ENCODE measurements at regions not wholly inside any gene's neighbourhood (a gene's known extent, or its start where the extent isn't known, plus 50 kb on each side); places are given as distances from the start of the nearest gene placed in this dataset.
"Not testable (repeated sequence)": the region's sequence is repeated elsewhere in the genome, so short reads cannot be mapped to it uniquely, and the experiment has no call there.

DNA sequence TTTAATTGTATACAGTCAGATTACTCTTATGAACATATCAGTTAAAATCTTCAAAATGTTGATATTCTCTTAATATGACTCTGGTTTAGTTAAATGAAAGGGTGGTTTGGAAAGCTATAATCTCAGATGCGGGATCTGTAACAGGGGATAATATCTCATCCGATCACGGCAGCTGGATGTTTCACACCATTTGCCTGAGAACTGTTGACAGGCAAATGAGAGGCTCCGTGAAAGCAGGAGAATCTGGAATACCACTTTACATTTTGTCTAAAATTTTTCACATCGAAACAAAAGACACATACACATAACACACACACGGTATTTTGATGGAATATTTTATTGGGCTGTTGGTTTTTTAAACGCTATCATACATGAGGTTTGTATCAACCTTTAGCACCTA is 518.6 kb upstream of the SLC39A10 start:
- POLR2A ChIA-PET, result no interaction called here
- no peak overlapping the region for H3K27ac ChIP-seq (ENCODE audit: low read depth, low read length)
- no peak overlapping the region for H3K4me3 Mint-ChIP-seq

DNA sequence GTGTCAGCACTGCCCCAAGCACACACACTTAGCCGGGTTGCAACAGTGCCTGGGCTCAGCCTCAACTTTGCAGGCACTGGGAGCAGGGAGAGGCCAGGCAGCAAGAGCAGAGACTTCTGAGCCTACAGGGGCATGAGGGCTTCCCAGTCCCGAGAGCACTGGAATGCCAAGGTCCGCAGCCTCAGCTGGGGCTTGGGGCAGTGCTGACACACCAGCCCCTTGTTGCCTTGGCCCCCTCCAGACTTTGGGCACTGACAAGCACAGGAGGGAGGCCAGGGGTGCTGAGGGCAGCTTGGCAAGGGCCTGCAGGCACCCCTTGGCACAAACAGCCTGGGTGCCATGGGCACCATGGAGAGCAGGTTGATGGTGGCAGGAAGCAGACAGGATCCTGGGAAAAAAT is 531.1 kb upstream of the SLC39A10 start:
- H3K36me3 ChIP-seq (ENCODE audit: insufficient read depth, low read length); H3K4me1 Mint-ChIP-seq; H3K4me3 Mint-ChIP-seq; H3K4me3 ChIP-seq (ENCODE audit: low read length); H3K27me3 Mint-ChIP-seq; H3K9me3 ChIP-seq (ENCODE audit: low read length); H3K27ac Mint-ChIP-seq; H3K36me3 Mint-ChIP-seq; H3K27me3 ChIP-seq (ENCODE audit: insufficient read depth, low read length, poor library complexity, severe bottlenecking); H3K9me3 Mint-ChIP-seq; POLR2A ChIA-PET; CTCF ChIA-PET; H3K27ac ChIP-seq (ENCODE audit: low read depth, low read length); H3K4me1 ChIP-seq (ENCODE audit: insufficient read depth, low read length); DNase-seq: not testable (repeated sequence)

More for the DNA sequence above, 518.6 kb upstream of the SLC39A10 start:
- Mint-ChIP-seq H3K27ac (no peak overlapping the region), H3K27me3 (peaks cover 0 to 16% of the 10 kb centered on the region in 2 donors), H3K4me1 (no peaks in the 10 kb centered on the region), H3K36me3 (no peaks in the 10 kb centered on the region), H3K9me3 (no peaks in the 10 kb centered on the region)
- H3K27me3 ChIP-seq (ENCODE audit: insufficient read depth, low read length, poor library complexity, severe bottlenecking), result no peaks in the 10 kb centered on the region
- no peaks in the 10 kb centered on the region for H3K4me1 ChIP-seq (ENCODE audit: insufficient read depth, low read length)
- H3K4me3 ChIP-seq (ENCODE audit: low read length), result no peak overlapping the region
- no peak for DNase-seq
- H3K9me3 ChIP-seq (ENCODE audit: low read length), result no peaks in the 10 kb centered on the region
- no peaks in the 10 kb centered on the region for H3K36me3 ChIP-seq (ENCODE audit: insufficient read depth, low read length)
- CTCF ChIA-PET, result no interaction called here

DNA sequence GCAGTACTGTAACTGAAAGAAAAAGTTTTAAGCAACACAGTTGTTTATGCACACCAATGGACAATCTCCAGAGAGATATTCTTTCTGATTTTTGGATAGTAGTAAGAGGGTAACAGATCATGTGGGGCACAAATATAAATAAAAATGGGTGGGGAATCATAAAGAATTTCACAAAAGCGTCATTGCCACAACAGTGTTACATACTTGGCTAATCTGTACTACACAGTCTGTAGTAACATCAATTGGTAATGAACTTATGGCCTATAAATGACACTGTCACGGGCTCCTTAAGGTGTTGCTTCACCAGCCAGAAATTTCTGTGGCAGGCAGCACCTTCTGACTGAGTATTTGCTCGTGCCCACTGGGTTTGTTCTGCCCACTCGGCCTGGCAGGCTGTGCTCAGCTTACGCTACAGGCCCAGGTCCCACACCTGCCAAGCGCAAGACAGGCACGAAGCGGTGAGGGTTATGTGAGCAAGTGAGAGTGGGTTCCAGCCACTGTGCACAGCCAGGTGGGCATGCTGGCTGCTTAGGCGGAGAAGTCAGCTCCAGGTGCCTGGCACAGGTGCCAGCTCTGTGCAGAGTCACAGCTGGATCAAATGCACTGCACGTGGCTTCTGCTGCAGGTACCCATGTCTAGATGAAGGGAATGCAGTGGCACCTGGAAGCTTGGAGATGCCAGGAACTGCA is 532.5 kb upstream of the SLC39A10 start:
- no peak overlapping the region for H3K4me3 ChIP-seq (ENCODE audit: low read length)
- no peaks in the 10 kb centered on the region for H3K36me3 Mint-ChIP-seq

DNA sequence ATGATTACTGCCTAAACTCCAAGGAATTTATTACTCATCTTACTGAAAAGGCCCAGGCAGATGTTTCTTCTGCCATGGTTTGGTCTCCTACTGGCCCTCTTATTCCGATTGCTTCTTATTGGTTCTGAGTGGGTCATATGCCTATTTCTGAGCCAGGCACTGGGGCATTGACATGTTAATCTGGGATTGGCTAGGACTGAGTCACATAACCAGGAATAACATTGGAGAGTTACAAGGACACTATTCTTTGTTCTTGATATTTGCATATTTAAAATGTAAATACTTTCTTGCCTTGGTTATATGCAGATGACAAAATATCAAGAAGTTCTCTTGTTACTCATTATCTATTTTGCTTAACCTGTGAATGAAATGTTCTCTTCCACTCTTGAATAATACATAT is 534.4 kb upstream of the SLC39A10 start:
- Mint-ChIP-seq H3K27ac (no peak overlapping the region), H3K36me3 (no peaks in the 10 kb centered on the region), H3K4me1 (no peaks in the 10 kb centered on the region), H3K4me3 (no peak overlapping the region), H3K27me3 (peaks cover 0 to 3% of the 10 kb centered on the region in 2 donors), H3K9me3 (no peaks in the 10 kb centered on the region)
- no peak for DNase-seq
- H3K9me3 ChIP-seq (ENCODE audit: low read length), result no peaks in the 10 kb centered on the region
- H3K27ac ChIP-seq (ENCODE audit: low read depth, low read length), result no peak overlapping the region
- POLR2A ChIA-PET, result no interaction called here
- H3K36me3 ChIP-seq (ENCODE audit: insufficient read depth, low read length), result no peaks in the 10 kb centered on the region
- no peak overlapping the region for H3K4me3 ChIP-seq (ENCODE audit: low read length)
- H3K4me1 ChIP-seq (ENCODE audit: insufficient read depth, low read length), result no peaks in the 10 kb centered on the region
- CTCF ChIA-PET, result no interaction called here
- H3K27me3 ChIP-seq (ENCODE audit: insufficient read depth, low read length, poor library complexity, severe bottlenecking), result no peaks in the 10 kb centered on the region

More for the DNA sequence above, 532.5 kb upstream of the SLC39A10 start:
- H3K4me1 ChIP-seq (ENCODE audit: insufficient read depth, low read length), result no peaks in the 10 kb centered on the region
- peaks cover 0 to 3% of the 10 kb centered on the region in 2 donors for H3K27me3 Mint-ChIP-seq
- DNase-seq, result no peak
- no peaks in the 10 kb centered on the region for H3K36me3 ChIP-seq (ENCODE audit: insufficient read depth, low read length)
- POLR2A ChIA-PET, result no interaction called here
- no peaks in the 10 kb centered on the region for H3K9me3 Mint-ChIP-seq
- H3K9me3 ChIP-seq (ENCODE audit: low read length), result no peaks in the 10 kb centered on the region
- H3K27ac ChIP-seq (ENCODE audit: low read depth, low read length), result no peak overlapping the region
- H3K4me1 Mint-ChIP-seq, result no peaks in the 10 kb centered on the region
- no peak overlapping the region for H3K4me3 Mint-ChIP-seq
- CTCF ChIA-PET, result no interaction called here
- H3K27ac Mint-ChIP-seq, result no peak overlapping the region
- H3K27me3 ChIP-seq (ENCODE audit: insufficient read depth, low read length, poor library complexity, severe bottlenecking), result no peaks in the 10 kb centered on the region

DNA sequence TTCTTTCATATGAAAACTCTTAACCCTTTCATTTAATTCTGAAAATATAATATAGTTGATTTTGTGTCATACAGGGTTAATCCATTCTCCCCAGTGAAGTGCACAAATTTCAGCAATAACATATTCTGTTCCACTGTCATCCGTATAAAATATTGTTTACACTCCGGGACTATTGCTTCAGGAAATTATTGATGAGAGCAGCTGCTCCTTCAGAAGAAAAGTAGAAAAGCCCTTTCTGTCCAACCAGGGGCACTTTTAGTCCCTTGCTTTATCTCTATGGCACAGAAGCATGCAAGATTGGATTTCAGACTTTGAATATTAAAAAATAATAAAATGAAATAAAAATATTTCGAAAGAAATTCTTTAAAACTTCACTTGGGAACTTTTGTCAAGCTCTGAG is 535.7 kb upstream of the SLC39A10 start:
- H3K27ac Mint-ChIP-seq, result no peak overlapping the region
- Histone ChIP-seq H3K9me3 (ENCODE audit: low read length) (no peaks in the 10 kb centered on the region), H3K4me1 (ENCODE audit: insufficient read depth, low read length) (no peaks in the 10 kb centered on the region), H3K36me3 (ENCODE audit: insufficient read depth, low read length) (no peaks in the 10 kb centered on the region), H3K4me3 (ENCODE audit: low read length) (no peak overlapping the region), H3K27ac (ENCODE audit: low read depth, low read length) (no peak overlapping the region), H3K27me3 (ENCODE audit: insufficient read depth, low read length, poor library complexity, severe bottlenecking) (no peaks in the 10 kb centered on the region)
- POLR2A ChIA-PET, result no interaction called here
- no peak overlapping the region for H3K4me3 Mint-ChIP-seq
- H3K36me3 Mint-ChIP-seq, result no peaks in the 10 kb centered on the region
- CTCF ChIA-PET, result no interaction called here
- H3K4me1 Mint-ChIP-seq, result no peaks in the 10 kb centered on the region
- peaks cover 0 to 3% of the 10 kb centered on the region in 2 donors for H3K27me3 Mint-ChIP-seq
- DNase-seq, result no peak
- H3K9me3 Mint-ChIP-seq, result no peaks in the 10 kb centered on the region

DNA sequence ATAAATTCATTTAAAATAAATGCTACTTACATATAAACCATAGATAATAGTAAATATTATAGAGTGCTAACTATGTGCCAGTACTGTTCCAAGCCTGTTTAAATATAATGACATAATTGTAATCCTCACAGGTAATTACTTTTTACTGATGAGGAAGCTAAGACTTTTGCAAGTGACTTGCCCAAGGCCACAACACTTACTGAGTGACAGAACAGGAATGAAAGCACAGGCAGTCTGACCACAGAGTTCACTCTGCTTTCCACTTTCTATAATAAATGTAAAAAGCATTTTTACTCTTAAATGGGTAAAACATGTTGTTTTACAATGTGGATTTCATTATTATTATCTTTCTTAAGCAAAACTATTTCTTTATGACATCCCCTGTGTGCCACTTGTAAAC is 537.8 kb upstream of the SLC39A10 start:
- no peaks in the 10 kb centered on the region for H3K36me3 Mint-ChIP-seq
- H3K4me3 ChIP-seq (ENCODE audit: low read length), result no peak overlapping the region
- no peak overlapping the region for H3K4me3 Mint-ChIP-seq
- no peaks in the 10 kb centered on the region for H3K36me3 ChIP-seq (ENCODE audit: insufficient read depth, low read length)
- H3K27me3 Mint-ChIP-seq, result peaks cover 0 to 7% of the 10 kb centered on the region in 2 donors
- no peak overlapping the region for H3K27ac ChIP-seq (ENCODE audit: low read depth, low read length)
- H3K27ac Mint-ChIP-seq, result no peak overlapping the region
- H3K9me3 ChIP-seq (ENCODE audit: low read length), result no peaks in the 10 kb centered on the region
- POLR2A ChIA-PET, result no interaction called here
- peaks cover 0 to 3% (median 0%) of the 10 kb centered on the region in 5 donors for H3K9me3 Mint-ChIP-seq
- DNase-seq, result no peak
- no peaks in the 10 kb centered on the region for H3K4me1 Mint-ChIP-seq
- CTCF ChIA-PET, result no interaction called here
- H3K4me1 ChIP-seq (ENCODE audit: insufficient read depth, low read length), result no peaks in the 10 kb centered on the region
- no peaks in the 10 kb centered on the region for H3K27me3 ChIP-seq (ENCODE audit: insufficient read depth, low read length, poor library complexity, severe bottlenecking)

DNA sequence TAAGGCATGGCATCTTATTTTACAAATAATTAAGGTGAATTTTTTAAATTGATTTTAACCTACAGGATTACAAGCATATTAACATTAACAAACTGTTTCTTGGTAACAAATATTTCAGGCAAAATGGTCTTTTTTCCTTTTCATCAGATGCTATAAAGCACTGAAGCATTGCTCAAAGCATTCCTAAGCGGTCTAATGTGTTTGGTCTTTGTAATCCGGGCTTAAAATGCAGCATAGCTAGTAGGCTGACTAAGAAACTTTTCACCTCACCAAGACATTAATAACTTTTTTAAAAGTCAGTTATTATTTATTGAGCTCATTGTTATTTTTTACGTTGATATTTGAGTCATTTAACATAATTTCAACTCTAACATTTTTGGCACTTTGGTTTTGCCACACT is 538.8 kb upstream of the SLC39A10 start:
- no peaks in the 10 kb centered on the region for H3K4me1 ChIP-seq (ENCODE audit: insufficient read depth, low read length)
- ChIA-PET POLR2A (no interaction called here), CTCF (no interaction called here)
- H3K9me3 ChIP-seq (ENCODE audit: low read length), result no peaks in the 10 kb centered on the region
- H3K9me3 Mint-ChIP-seq, result peaks cover 0 to 6% (median 2%) of the 10 kb centered on the region in 5 donors
- no peak overlapping the region for H3K4me3 ChIP-seq (ENCODE audit: low read length)
- no peaks in the 10 kb centered on the region for H3K36me3 ChIP-seq (ENCODE audit: insufficient read depth, low read length)
- DNase-seq, result no peak
- peaks cover 0 to 7% of the 10 kb centered on the region in 2 donors for H3K27me3 Mint-ChIP-seq
- no peaks in the 10 kb centered on the region for H3K36me3 Mint-ChIP-seq
- no peak overlapping the region for H3K27ac ChIP-seq (ENCODE audit: low read depth, low read length)
- no peak overlapping the region for H3K27ac Mint-ChIP-seq
- H3K27me3 ChIP-seq (ENCODE audit: insufficient read depth, low read length, poor library complexity, severe bottlenecking), result no peaks in the 10 kb centered on the region
- no peaks in the 10 kb centered on the region for H3K4me1 Mint-ChIP-seq
- no peak overlapping the region for H3K4me3 Mint-ChIP-seq

DNA sequence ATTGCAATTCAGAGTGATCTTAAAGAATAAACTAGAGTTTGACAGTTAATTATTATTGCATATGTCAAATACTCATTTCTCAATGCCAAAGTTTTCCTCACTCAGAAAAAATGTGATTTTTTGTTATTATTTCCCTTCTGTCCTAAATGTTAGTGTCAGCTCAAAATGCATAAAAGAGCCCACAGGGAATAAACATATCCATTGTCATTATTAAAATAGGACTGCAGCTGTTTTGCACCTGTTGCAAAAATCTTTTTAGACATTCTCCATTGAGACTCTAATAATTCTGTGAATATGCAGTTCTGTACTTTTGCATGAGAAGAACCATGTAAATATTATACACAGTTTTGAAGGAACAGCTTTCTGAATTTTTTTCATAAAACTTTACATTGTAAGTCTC is 540.0 kb upstream of the SLC39A10 start:
- H3K36me3 Mint-ChIP-seq, result no peaks in the 10 kb centered on the region
- H3K4me3 ChIP-seq (ENCODE audit: low read length), result no peak overlapping the region
- no peak overlapping the region for H3K27ac ChIP-seq (ENCODE audit: low read depth, low read length)
- peaks cover 2 to 8% (median 4%) of the 10 kb centered on the region in 5 donors for H3K9me3 Mint-ChIP-seq
- H3K4me3 Mint-ChIP-seq, result no peak overlapping the region
- no peaks in the 10 kb centered on the region for H3K4me1 Mint-ChIP-seq
- no peak overlapping the region for H3K27ac Mint-ChIP-seq
- H3K4me1 ChIP-seq (ENCODE audit: insufficient read depth, low read length), result no peaks in the 10 kb centered on the region
- POLR2A ChIA-PET, result no interaction called here
- no peaks in the 10 kb centered on the region for H3K36me3 ChIP-seq (ENCODE audit: insufficient read depth, low read length)
- DNase-seq, result no peak
- H3K27me3 Mint-ChIP-seq, result peaks cover 0 to 7% of the 10 kb centered on the region in 2 donors
- H3K27me3 ChIP-seq (ENCODE audit: insufficient read depth, low read length, poor library complexity, severe bottlenecking), result no peaks in the 10 kb centered on the region
- H3K9me3 ChIP-seq (ENCODE audit: low read length), result no peaks in the 10 kb centered on the region
- CTCF ChIA-PET, result no interaction called here

DNA sequence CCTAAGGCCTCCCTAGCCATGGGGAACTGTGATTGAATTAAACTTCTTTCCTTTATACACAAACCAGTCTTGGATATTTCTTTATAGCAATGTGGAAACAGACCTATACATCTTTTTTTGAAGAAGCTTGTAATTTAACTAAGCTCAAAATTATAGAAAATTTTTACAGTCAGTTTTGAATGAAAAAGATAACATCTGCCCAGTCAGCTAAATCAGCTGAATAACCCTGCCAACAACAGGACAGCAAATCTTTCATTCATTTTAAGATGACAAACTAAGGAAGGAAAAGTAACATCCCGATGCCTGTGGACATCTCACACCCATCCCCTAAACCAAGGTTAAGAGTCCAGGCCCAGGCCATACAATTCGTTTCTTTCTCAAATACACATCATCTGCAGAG is 541.3 kb upstream of the SLC39A10 start:
- no peaks in the 10 kb centered on the region for H3K4me1 ChIP-seq (ENCODE audit: insufficient read depth, low read length)
- DNase-seq, result no peak
- ChIA-PET CTCF (no interaction called here), POLR2A (no interaction called here)
- no peak overlapping the region for H3K27ac ChIP-seq (ENCODE audit: low read depth, low read length)
- no peaks in the 10 kb centered on the region for H3K36me3 Mint-ChIP-seq
- H3K9me3 Mint-ChIP-seq, result peaks cover 2 to 8% (median 4%) of the 10 kb centered on the region in 5 donors
- no peak overlapping the region for H3K4me3 ChIP-seq (ENCODE audit: low read length)
- no peaks in the 10 kb centered on the region for H3K4me1 Mint-ChIP-seq
- no peaks in the 10 kb centered on the region for H3K27me3 ChIP-seq (ENCODE audit: insufficient read depth, low read length, poor library complexity, severe bottlenecking)
- no peak overlapping the region for H3K27ac Mint-ChIP-seq
- H3K27me3 Mint-ChIP-seq, result peaks cover 0 to 6% of the 10 kb centered on the region in 2 donors
- no peaks in the 10 kb centered on the region for H3K9me3 ChIP-seq (ENCODE audit: low read length)
- H3K4me3 Mint-ChIP-seq, result no peak overlapping the region
- no peaks in the 10 kb centered on the region for H3K36me3 ChIP-seq (ENCODE audit: insufficient read depth, low read length)
